ENCODE measurements at regions not wholly inside any gene's neighbourhood (a gene's known extent, or its start where the extent isn't known, plus 50 kb on each side); places are given as distances from the start of the nearest gene placed in this dataset.
"Not testable (repeated sequence)": the region's sequence is repeated elsewhere in the genome, so short reads cannot be mapped to it uniquely, and the experiment has no call there.

DNA sequence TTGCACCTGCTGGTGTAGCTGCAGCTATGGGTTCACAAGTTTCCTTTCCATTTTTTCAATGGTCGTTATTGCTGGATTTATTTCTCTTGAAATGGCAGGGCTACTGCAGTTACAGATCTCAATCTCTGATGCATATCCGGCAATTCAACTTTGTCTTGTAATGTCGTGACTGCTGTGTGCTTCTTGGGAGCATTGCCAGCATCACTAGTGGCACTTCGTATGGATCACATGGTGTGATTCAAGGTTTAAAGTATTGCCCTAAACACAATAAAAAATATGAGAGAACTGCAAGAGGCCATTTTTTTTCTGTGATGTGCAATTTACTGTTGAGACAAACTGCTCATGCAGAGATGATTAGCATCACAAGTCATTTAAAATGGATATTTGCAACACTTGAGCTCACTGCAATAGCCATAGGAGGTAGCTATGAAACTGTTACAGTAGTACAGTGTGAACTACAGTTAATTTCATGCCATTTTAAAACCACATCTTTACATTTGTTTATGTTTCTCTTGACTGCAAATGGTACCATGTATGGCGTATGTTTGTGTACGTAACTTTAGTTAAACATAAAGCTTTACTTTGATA lies 217.4 kb upstream of the PDE3A start:
- H3K4me1 ChIP-seq (ENCODE audit: control extremely low read depth in 1 of 4, control insufficient read depth in 4 of 4, insufficient read depth in 4 of 4, low read length in 3 of 4), result peaks cover 14 to 18% (median 16%) of the 10 kb centered on the region in 4 experiments
- no peaks in the 10 kb centered on the region for H3K9me3 ChIP-seq (ENCODE audit: control extremely low read depth in 1 of 5, control insufficient read depth in 4 of 5, insufficient read depth in 2 of 5, low read depth in 1 of 5, low read length in 4 of 5)
- H3K36me3 ChIP-seq (ENCODE audit: control insufficient read depth in 4 of 4, insufficient read depth in 4 of 4, low read length in 3 of 4), result no peaks in the 10 kb centered on the region
- ChIA-PET CTCF (interaction anchor here (1.1 to 1.4 kb wide), 3 partner anchors 10 to 146 kb away, joined by 3 to 4 read pairs (median 3); no protein-coding TSS in a partner anchor), POLR2A (no interaction called here)
- WGBS (ENCODE audit: insufficient coverage), result 80% methylated on average over 4 of the region's 6 CpGs
- H3K4me3 ChIP-seq (ENCODE audit: control insufficient read depth in 1 of 7, extremely low read depth in 1 of 7, insufficient read depth in 4 of 7, low read depth in 2 of 7, low read length in 6 of 7), result no peak overlapping the region
- H3K27ac ChIP-seq (ENCODE audit: insufficient read depth in 1 of 2, low read depth in 1 of 2, low read length in 2 of 2, poor library complexity in 1 of 2, severe bottlenecking in 2 of 2), result no peak overlapping the region
- DNase-seq, result peak in 1 of 3 donors; percentile 4
- no peaks in the 10 kb centered on the region for H3K27me3 ChIP-seq (replicated peaks in 2 of 5; ENCODE audit: control insufficient read depth in 4 of 5, insufficient read depth in 5 of 5, low read length in 4 of 5)

- peak in 2 of 3 donors; percentile 50 to 62 for DNase-seq
- Histone ChIP-seq H3K36me3 (ENCODE audit: control insufficient read depth in 4 of 4, insufficient read depth in 4 of 4, low read length in 3 of 4) (no peaks in the 10 kb centered on the region), H3K27me3 (replicated peaks in 2 of 5; ENCODE audit: control insufficient read depth in 4 of 5, insufficient read depth in 5 of 5, low read length in 4 of 5) (no peaks in the 10 kb centered on the region), H3K4me3 (ENCODE audit: control insufficient read depth in 1 of 7, extremely low read depth in 1 of 7, insufficient read depth in 4 of 7, low read depth in 2 of 7, low read length in 6 of 7) (no peak overlapping the region), H3K27ac (ENCODE audit: insufficient read depth in 1 of 2, low read depth in 1 of 2, low read length in 2 of 2, poor library complexity in 1 of 2, severe bottlenecking in 2 of 2) (no peak overlapping the region), H3K4me1 (ENCODE audit: control extremely low read depth in 1 of 4, control insufficient read depth in 4 of 4, insufficient read depth in 4 of 4, low read length in 3 of 4) (peaks cover 14 to 18% (median 16%) of the 10 kb centered on the region in 4 experiments), H3K9me3 (ENCODE audit: control extremely low read depth in 1 of 5, control insufficient read depth in 4 of 5, insufficient read depth in 2 of 5, low read depth in 1 of 5, low read length in 4 of 5) (peaks cover 0 to 2% (median 0%) of the 10 kb centered on the region in 5 experiments)
- POLR2A ChIA-PET, result no interaction called here
- no CpG with 5 or more reads among the region's 1 CpG for WGBS (ENCODE audit: insufficient coverage)
- CTCF ChIA-PET, result no interaction called here
Observed at GRCh38 chr12:20154052-20154451, 214.3 kb upstream of the PDE3A start.

DNA sequence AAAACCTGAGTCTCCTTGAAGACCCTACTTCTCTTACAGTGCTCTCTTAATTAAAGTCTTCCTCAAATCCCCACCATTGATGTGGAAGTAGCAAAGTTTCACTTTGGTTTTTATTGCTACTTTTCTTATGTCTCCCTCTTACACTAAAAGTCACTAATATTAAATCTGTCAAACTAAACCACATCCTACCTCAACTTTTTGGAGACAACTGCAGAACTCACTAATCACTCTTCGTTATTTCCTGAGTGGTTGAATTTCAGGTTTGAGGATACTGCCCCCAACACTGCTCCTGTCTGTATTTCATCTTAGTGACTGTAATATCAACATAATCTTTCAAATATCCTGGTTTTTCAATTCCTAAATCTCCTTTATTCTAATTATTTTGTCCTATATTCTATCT lies 213.0 kb upstream of the PDE3A start:
- CTCF ChIA-PET, result interaction anchor here (0.8 kb wide), 1 partner anchor 9 kb away, joined by 3 read pairs; no protein-coding TSS in a partner anchor
- peak in 2 of 3 donors; percentile 52 to 59 for DNase-seq
- Histone ChIP-seq H3K27me3 (replicated peaks in 2 of 5; ENCODE audit: control insufficient read depth in 4 of 5, insufficient read depth in 5 of 5, low read length in 4 of 5) (no peaks in the 10 kb centered on the region), H3K9me3 (ENCODE audit: control extremely low read depth in 1 of 5, control insufficient read depth in 4 of 5, insufficient read depth in 2 of 5, low read depth in 1 of 5, low read length in 4 of 5) (peaks cover 0 to 2% (median 0%) of the 10 kb centered on the region in 5 experiments), H3K36me3 (ENCODE audit: control insufficient read depth in 4 of 4, insufficient read depth in 4 of 4, low read length in 3 of 4) (no peaks in the 10 kb centered on the region), H3K4me1 (ENCODE audit: control extremely low read depth in 1 of 4, control insufficient read depth in 4 of 4, insufficient read depth in 4 of 4, low read length in 3 of 4) (peaks cover 14 to 18% (median 16%) of the 10 kb centered on the region in 4 experiments), H3K4me3 (ENCODE audit: control insufficient read depth in 1 of 7, extremely low read depth in 1 of 7, insufficient read depth in 4 of 7, low read depth in 2 of 7, low read length in 6 of 7) (no peak overlapping the region), H3K27ac (ENCODE audit: insufficient read depth in 1 of 2, low read depth in 1 of 2, low read length in 2 of 2, poor library complexity in 1 of 2, severe bottlenecking in 2 of 2) (no peak overlapping the region)
- POLR2A ChIA-PET, result interaction anchor here (1.0 kb wide), 1 partner anchor 8 kb away, joined by 3 read pairs; no protein-coding TSS in a partner anchor
- 0% methylated on average over 1 of the region's 1 CpG for WGBS (ENCODE audit: insufficient coverage)

DNA sequence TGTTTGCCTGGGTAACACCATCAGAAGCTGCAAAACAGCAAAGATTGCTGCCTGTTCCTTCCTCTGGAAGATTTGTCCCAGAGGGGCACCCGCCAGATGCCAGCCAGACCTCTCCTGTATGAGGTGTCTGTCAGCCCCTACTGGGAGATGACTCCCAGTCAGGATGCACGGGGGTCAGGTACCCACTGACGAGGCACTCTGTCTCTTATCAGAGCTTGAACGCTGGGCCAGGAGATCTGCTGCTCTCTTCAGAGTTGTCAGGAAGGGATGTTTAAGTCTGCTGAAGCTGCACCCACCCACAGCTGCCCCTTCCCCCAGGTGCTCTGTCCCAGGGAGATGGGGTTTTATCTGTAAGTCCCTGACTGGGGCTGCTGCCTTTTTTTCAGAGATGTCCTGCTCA lies 207.4 kb upstream of the PDE3A start:
- WGBS (ENCODE audit: insufficient coverage), result 90% methylated on average over 4 of the region's 4 CpGs
- H3K36me3 ChIP-seq (ENCODE audit: control insufficient read depth in 4 of 4, insufficient read depth in 4 of 4, low read length in 3 of 4); H3K4me1 ChIP-seq (ENCODE audit: control extremely low read depth in 1 of 4, control insufficient read depth in 4 of 4, insufficient read depth in 4 of 4, low read length in 3 of 4); H3K27me3 ChIP-seq (replicated peaks in 2 of 5; ENCODE audit: control insufficient read depth in 4 of 5, insufficient read depth in 5 of 5, low read length in 4 of 5); H3K9me3 ChIP-seq (ENCODE audit: control extremely low read depth in 1 of 5, control insufficient read depth in 4 of 5, insufficient read depth in 2 of 5, low read depth in 1 of 5, low read length in 4 of 5); POLR2A ChIA-PET; CTCF ChIA-PET; H3K4me3 ChIP-seq (ENCODE audit: control insufficient read depth in 1 of 7, extremely low read depth in 1 of 7, insufficient read depth in 4 of 7, low read depth in 2 of 7, low read length in 6 of 7); DNase-seq; H3K27ac ChIP-seq (ENCODE audit: insufficient read depth in 1 of 2, low read depth in 1 of 2, low read length in 2 of 2, poor library complexity in 1 of 2, severe bottlenecking in 2 of 2): not testable (repeated sequence)

GRCh38 chr12:20174528-20175175 lies 193.7 kb upstream of the PDE3A start:
- H3K9me3 ChIP-seq (ENCODE audit: control extremely low read depth in 1 of 5, control insufficient read depth in 4 of 5, insufficient read depth in 2 of 5, low read depth in 1 of 5, low read length in 4 of 5), result no peaks in the 10 kb centered on the region
- no peaks in the 10 kb centered on the region for H3K27me3 ChIP-seq (replicated peaks in 2 of 5; ENCODE audit: control insufficient read depth in 4 of 5, insufficient read depth in 5 of 5, low read length in 4 of 5)
- ChIA-PET POLR2A (no interaction called here), CTCF (interaction anchor here (0.6 kb wide), 1 partner anchor 837 kb away, joined by 3 read pairs; no protein-coding TSS in a partner anchor)
- DNase-seq, result no peak
- no peaks in the 10 kb centered on the region for H3K36me3 ChIP-seq (ENCODE audit: control insufficient read depth in 4 of 4, insufficient read depth in 4 of 4, low read length in 3 of 4)
- over 99% methylated on average over 9 of the region's 9 CpGs for WGBS (ENCODE audit: insufficient coverage)
- H3K4me1 ChIP-seq (ENCODE audit: control extremely low read depth in 1 of 4, control insufficient read depth in 4 of 4, insufficient read depth in 4 of 4, low read length in 3 of 4), result no peaks in the 10 kb centered on the region
- no peak overlapping the region for H3K27ac ChIP-seq (ENCODE audit: insufficient read depth in 1 of 2, low read depth in 1 of 2, low read length in 2 of 2, poor library complexity in 1 of 2, severe bottlenecking in 2 of 2)
- H3K4me3 ChIP-seq (ENCODE audit: control insufficient read depth in 1 of 7, extremely low read depth in 1 of 7, insufficient read depth in 4 of 7, low read depth in 2 of 7, low read length in 6 of 7), result no peak overlapping the region

DNA sequence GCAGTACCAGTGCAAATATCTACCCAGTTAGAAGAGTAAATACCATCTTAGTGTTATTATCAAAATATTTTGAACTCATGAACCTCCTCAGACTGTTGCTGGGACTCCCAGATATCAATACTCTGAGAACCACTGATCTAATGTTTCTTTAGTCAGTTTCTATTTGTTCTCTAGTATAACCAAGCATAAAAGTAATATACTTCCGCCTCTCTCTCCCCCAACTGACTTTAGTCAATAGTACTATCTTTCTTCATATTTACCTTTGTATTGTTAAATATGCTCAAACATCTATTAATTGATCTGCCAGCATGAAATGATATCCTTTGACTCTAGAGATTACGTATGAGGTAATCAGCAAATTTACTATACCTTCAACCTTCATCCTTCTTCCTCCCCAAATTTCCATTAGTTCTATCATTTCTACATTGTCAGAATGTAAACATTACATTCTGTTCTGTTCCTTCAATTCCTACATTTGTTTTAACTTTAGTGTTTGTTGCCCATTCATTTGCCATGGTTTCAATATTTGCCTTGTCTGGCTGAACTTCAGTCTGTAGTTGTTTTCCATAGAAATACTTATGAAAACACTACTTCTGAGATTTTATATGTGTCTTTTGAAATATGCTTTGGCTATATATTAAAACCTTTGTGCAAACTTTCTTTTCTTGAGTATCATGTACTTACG lies 192.5 kb upstream of the PDE3A start:
- Histone ChIP-seq H3K4me3 (ENCODE audit: control insufficient read depth in 1 of 7, extremely low read depth in 1 of 7, insufficient read depth in 4 of 7, low read depth in 2 of 7, low read length in 6 of 7) (no peak overlapping the region), H3K27ac (ENCODE audit: insufficient read depth in 1 of 2, low read depth in 1 of 2, low read length in 2 of 2, poor library complexity in 1 of 2, severe bottlenecking in 2 of 2) (no peak overlapping the region), H3K36me3 (ENCODE audit: control insufficient read depth in 4 of 4, insufficient read depth in 4 of 4, low read length in 3 of 4) (no peaks in the 10 kb centered on the region), H3K4me1 (ENCODE audit: control extremely low read depth in 1 of 4, control insufficient read depth in 4 of 4, insufficient read depth in 4 of 4, low read length in 3 of 4) (no peaks in the 10 kb centered on the region), H3K27me3 (replicated peaks in 2 of 5; ENCODE audit: control insufficient read depth in 4 of 5, insufficient read depth in 5 of 5, low read length in 4 of 5) (no peaks in the 10 kb centered on the region), H3K9me3 (ENCODE audit: control extremely low read depth in 1 of 5, control insufficient read depth in 4 of 5, insufficient read depth in 2 of 5, low read depth in 1 of 5, low read length in 4 of 5) (no peaks in the 10 kb centered on the region)
- DNase-seq, result no peak
- no CpG with 5 or more reads among the region's 3 CpGs for WGBS (ENCODE audit: insufficient coverage)
- ChIA-PET CTCF (no interaction called here), POLR2A (interaction anchor here (0.6 kb wide), 1 partner anchor 875 kb away, joined by 4 read pairs; no protein-coding TSS in a partner anchor)

Measured in common myeloid progenitor, CD34-positive (primary cell).